AG04450 (cell line): ENCODE measurements at regions not wholly inside any gene's neighbourhood (a gene's known extent, or its start where the extent isn't known, plus 50 kb on each side); places are given as distances from the start of the nearest gene placed in this dataset.

Source experiments
- CTCF ChIA-PET: fragments of 300-600, 350-600 bp; formaldehyde crosslinking; extraction: SDS; loops from one replicate; lab custom pipeline; 2022; ENCODE audit warnings: antibody characterized with exemption, inconsistent platforms; lab: Charles Lee
- POLR2A ChIA-PET: fragments of 350-600 bp; formaldehyde crosslinking; extraction: SDS; loops from one replicate; lab custom pipeline; 2021; ENCODE audit warnings: antibody characterized with exemption, inconsistent platforms; lab: Yijun Ruan, JAX
- DNase-seq: peaks from one replicate; pipeline ENCODE4 v3.0.0-alpha.2; 2011; ENCODE audit warnings: low read depth, low spot score
- H3K27ac ChIP-seq: one replicate; pipeline ENCODE4 v1.5.1; 2012; ENCODE audit warnings: low read depth, low read length, control low read depth
- H3K27me3 ChIP-seq: one replicate; pipeline ENCODE4 v1.6.0; 2012; ENCODE audit warnings: low read length; ENCODE audit not compliant: control insufficient read depth, insufficient read depth
- H3K4me3 ChIP-seq: 2 replicates; pipeline ENCODE4 v1.5.1; 2011; ENCODE audit warnings: mild to moderate bottlenecking, low read depth, low read length, control low read depth
- H3K9me3 ChIP-seq: 2 replicates; pipeline ENCODE4 v1.5.1; 2012; ENCODE audit warnings: low read length; ENCODE audit not compliant: control insufficient read depth, insufficient read depth
- TF ChIP-seq, protein P1 (sequence below): IDR thresholded peaks from 2 replicates; pipeline ENCODE4 v1.5.1; 2011; ENCODE audit warnings: low read depth, low read length, control low read depth, inconsistent platforms

DNA sequence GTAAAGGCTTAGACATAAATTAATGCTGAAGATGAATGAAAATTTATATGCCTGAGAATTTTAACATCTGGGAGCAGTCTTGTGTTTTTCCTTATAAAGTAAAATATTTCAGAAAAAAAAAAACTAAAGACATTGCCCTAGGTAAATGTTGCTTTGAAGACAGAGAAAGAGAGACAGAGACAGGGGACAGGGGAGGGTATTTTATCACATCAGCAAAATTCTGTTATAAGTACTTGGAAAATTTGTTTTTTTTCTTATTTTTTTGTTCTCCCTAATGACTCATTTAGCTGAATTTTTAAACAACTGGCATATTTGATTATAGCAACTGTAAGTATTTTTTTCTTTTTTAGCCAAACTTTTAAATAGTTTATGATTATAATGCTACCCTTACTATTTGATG lies 1540.6 kb upstream of the GBE1 start:
- Histone ChIP-seq H3K27me3 (no peaks in the 10 kb centered on the region), H3K4me3 (no peak overlapping the region), H3K9me3 (no peaks in the 10 kb centered on the region; the same call in 1 of the 2 replicates), H3K27ac (no peak overlapping the region)
- no peak for DNase-seq
- TF ChIP-seq, protein P1, sequence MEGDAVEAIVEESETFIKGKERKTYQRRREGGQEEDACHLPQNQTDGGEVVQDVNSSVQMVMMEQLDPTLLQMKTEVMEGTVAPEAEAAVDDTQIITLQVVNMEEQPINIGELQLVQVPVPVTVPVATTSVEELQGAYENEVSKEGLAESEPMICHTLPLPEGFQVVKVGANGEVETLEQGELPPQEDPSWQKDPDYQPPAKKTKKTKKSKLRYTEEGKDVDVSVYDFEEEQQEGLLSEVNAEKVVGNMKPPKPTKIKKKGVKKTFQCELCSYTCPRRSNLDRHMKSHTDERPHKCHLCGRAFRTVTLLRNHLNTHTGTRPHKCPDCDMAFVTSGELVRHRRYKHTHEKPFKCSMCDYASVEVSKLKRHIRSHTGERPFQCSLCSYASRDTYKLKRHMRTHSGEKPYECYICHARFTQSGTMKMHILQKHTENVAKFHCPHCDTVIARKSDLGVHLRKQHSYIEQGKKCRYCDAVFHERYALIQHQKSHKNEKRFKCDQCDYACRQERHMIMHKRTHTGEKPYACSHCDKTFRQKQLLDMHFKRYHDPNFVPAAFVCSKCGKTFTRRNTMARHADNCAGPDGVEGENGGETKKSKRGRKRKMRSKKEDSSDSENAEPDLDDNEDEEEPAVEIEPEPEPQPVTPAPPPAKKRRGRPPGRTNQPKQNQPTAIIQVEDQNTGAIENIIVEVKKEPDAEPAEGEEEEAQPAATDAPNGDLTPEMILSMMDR: no peak
- CTCF ChIA-PET: no interaction called here
- POLR2A ChIA-PET: no interaction called here

DNA sequence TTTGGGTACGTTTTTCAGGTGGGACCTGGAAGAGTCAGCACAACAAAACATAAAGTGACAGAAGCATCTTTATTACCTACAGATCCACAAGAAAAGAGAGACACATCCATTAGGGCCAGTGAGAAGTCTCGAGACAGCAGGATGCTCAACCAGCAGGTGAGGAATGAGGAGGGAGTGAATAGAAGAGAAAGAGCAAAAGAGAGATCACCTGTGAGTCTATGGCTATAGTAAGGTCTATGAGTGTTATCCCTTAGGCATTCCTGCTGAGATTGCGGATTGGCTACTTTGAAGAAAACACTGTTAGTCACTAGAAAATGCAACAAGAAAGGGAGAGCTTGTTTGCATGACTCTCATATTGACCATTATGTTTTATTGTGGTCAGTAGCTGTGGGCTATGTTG lies 1556.2 kb upstream of the GBE1 start:
- CTCF ChIA-PET: no interaction called here
- TF ChIP-seq, protein P1: no peak
- Histone ChIP-seq H3K9me3 (peaks cover 11% of the 10 kb centered on the region), H3K27me3 (no peaks in the 10 kb centered on the region), H3K4me3 (no peak overlapping the region), H3K27ac (no peak overlapping the region)
- no peak for DNase-seq
- POLR2A ChIA-PET: no interaction called here

DNA sequence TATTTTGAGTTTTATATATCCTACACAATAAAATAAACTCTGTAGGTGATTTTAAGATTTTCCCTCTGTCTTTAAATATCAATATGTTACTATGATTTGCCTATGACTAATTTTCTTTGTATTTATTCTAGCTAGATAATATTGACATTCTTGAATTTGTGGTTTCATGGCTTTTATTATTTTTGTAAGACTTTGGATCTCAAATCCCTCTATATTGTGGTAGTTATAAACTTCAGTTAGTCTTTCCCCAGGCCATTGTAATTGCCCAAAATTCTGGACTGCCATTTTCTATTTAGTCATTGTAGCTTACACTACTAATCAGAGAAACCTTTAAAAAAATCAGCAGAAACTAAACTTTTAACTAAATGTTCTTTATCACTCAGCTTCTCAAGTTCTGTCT lies 1559.3 kb upstream of the GBE1 start:
- DNase-seq: no peak
- Histone ChIP-seq H3K27ac (no peak overlapping the region), H3K9me3 (peaks cover 16% of the 10 kb centered on the region), H3K27me3 (no peaks in the 10 kb centered on the region), H3K4me3 (no peak overlapping the region)
- POLR2A ChIA-PET: no interaction called here
- TF ChIP-seq, protein P1: no peak
- CTCF ChIA-PET: no interaction called here

DNA sequence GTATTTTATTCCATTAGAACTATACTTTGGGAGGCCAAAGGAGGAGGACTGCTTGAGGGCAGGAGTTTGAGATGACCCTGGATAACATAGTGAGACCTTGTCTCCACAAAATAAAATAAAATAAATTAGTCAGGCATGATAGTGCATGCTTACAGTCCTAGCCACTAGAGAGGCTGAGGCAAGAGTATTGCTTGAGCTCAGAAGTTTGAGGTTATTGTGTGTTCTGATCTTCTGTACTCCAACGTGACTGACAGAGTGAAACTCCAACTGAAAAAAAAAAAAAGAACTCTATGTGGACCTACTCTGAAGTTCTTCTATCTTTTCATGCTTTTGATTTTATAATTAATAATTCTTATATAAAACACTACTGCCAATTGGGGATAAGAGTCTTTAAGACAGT lies 1560.0 kb upstream of the GBE1 start:
- ChIA-PET CTCF (no interaction called here), POLR2A (no interaction called here)
- no peaks in the 10 kb centered on the region for H3K27me3 ChIP-seq
- no peak overlapping the region for H3K27ac ChIP-seq
- peaks cover 16% of the 10 kb centered on the region for H3K9me3 ChIP-seq
- no peak overlapping the region for H3K4me3 ChIP-seq
- DNase-seq: no peak
- TF ChIP-seq, protein P1: no peak

DNA sequence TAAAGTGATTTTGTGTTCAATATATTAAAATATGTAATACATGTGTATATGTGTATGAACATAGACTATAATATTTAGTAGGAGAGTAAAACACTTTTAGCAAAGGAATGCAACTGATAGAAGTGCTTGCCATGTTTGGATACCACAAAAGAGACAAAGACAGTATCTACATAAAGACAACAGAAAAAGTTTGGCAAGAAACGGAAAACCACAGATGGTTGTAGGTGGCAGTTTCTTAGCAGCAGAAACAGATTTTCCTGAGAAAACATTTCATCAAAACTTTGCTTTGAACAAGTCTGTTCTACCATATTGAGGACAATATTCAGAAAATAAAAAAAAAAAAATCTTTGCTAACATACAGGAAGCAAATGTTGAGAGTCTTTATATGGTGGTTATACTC lies 1560.4 kb upstream of the GBE1 start:
- CTCF ChIA-PET: no interaction called here
- POLR2A ChIA-PET: no interaction called here
- peaks cover 14% of the 10 kb centered on the region for H3K9me3 ChIP-seq
- no peak for DNase-seq
- TF ChIP-seq, protein P1: no peak
- no peak overlapping the region for H3K27ac ChIP-seq
- H3K4me3 ChIP-seq: no peak overlapping the region
- no peaks in the 10 kb centered on the region for H3K27me3 ChIP-seq
